ENCODE measurements at regions not wholly inside any gene's neighbourhood (a gene's known extent, or its start where the extent isn't known, plus 50 kb on each side); places are given as distances from the start of the nearest gene placed in this dataset.

GRCh38 chr3:181252631-181253030 lies 263.1 kb upstream of the DNAJC19 start:
- WGBS (ENCODE audit: low lambda C conversion rate), result 2% methylated on average over 3 of the region's 3 CpGs
- CTCF ChIA-PET, result interaction anchor here (0.5 to 5.7 kb wide), 10 partner anchors 10 to 1830 kb away, joined by 3 to 40 read pairs (median 4); no protein-coding TSS in a partner anchor
- TF ChIP-seq NRF1 (IDR thresholded peaks at IDR 0.05; ENCODE audit: low read depth, low read length) (no peak), POLR2AphosphoS5 (IDR thresholded peaks at IDR 0.05; ENCODE audit: low read depth, low read length) (peak; percentile 28; the same call in 1 of the 2 replicates), TCF12 (IDR thresholded peaks at IDR 0.05) (peak; percentile 57), USF2 (IDR thresholded peaks at IDR 0.05; ENCODE audit: borderline replicate concordance, low read depth, low read length) (no peak), JUND (IDR thresholded peaks at IDR 0.05) (no peak), IRF3 (IDR thresholded peaks at IDR 0.05; ENCODE audit: low read depth, low read length) (no peak), NFIC (IDR thresholded peaks at IDR 0.05; ENCODE audit: borderline replicate concordance) (no peak), YY1 (IDR thresholded peaks at IDR 0.05; ENCODE audit: low read depth) (no peak), MXI1 (IDR thresholded peaks at IDR 0.05; ENCODE audit: low read depth, low read length) (peak; percentile 40; the same call in 1 of the 2 replicates), GABPA (IDR thresholded peaks at IDR 0.05; ENCODE audit: low read depth) (no peak), RFX5 (IDR thresholded peaks at IDR 0.05; ENCODE audit: low read length) (no peak; the same call in 1 of the 2 replicates), MEF2A (IDR thresholded peaks at IDR 0.05; ENCODE audit: borderline replicate concordance, low read depth) (no peak), EP300 (IDR thresholded peaks at IDR 0.05; ENCODE audit: borderline replicate concordance in 1 of 2, low read depth in 1 of 2, low read length in 1 of 2) (peak in 1 of 2 experiments; percentile 98; a peak in 2 of 4 replicates), CHD2 (IDR thresholded peaks at IDR 0.05; ENCODE audit: low read length, partially characterized antibody) (peak; percentile 92), ELF1 (IDR thresholded peaks at IDR 0.05) (no peak), FOXJ3 (CRISPR knock-in tag; IDR thresholded peaks at IDR 0.05) (peak; percentile 99), SMC3 (IDR thresholded peaks at IDR 0.05; ENCODE audit: low read depth, low read length) (no peak), SIN3A (IDR thresholded peaks at IDR 0.05; ENCODE audit: borderline replicate concordance, low read depth, low read length) (no peak), EZH2phosphoT487 (IDR thresholded peaks at IDR 0.05; ENCODE audit: borderline replicate concordance, low read depth) (no peak), TEAD4 (IDR thresholded peaks at IDR 0.05; ENCODE audit: borderline replicate concordance, insufficient read depth) (peak; percentile 19; the same call in 1 of the 2 replicates), RXRA (IDR thresholded peaks at IDR 0.05; ENCODE audit: borderline replicate concordance, low read depth) (no peak), USF1 (IDR thresholded peaks at IDR 0.05; ENCODE audit: borderline replicate concordance, low read depth) (no peak), FOXM1 (IDR thresholded peaks at IDR 0.05; ENCODE audit: low read depth) (no peak)
- TF ChIP-seq, protein P1, sequence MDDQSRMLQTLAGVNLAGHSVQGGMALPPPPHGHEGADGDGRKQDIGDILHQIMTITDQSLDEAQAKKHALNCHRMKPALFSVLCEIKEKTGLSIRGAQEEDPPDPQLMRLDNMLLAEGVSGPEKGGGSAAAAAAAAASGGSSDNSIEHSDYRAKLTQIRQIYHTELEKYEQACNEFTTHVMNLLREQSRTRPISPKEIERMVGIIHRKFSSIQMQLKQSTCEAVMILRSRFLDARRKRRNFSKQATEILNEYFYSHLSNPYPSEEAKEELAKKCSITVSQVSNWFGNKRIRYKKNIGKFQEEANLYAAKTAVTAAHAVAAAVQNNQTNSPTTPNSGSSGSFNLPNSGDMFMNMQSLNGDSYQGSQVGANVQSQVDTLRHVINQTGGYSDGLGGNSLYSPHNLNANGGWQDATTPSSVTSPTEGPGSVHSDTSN (IDR thresholded peaks at IDR 0.05), result peak; percentile 54
- TF ChIP-seq, protein P2, sequence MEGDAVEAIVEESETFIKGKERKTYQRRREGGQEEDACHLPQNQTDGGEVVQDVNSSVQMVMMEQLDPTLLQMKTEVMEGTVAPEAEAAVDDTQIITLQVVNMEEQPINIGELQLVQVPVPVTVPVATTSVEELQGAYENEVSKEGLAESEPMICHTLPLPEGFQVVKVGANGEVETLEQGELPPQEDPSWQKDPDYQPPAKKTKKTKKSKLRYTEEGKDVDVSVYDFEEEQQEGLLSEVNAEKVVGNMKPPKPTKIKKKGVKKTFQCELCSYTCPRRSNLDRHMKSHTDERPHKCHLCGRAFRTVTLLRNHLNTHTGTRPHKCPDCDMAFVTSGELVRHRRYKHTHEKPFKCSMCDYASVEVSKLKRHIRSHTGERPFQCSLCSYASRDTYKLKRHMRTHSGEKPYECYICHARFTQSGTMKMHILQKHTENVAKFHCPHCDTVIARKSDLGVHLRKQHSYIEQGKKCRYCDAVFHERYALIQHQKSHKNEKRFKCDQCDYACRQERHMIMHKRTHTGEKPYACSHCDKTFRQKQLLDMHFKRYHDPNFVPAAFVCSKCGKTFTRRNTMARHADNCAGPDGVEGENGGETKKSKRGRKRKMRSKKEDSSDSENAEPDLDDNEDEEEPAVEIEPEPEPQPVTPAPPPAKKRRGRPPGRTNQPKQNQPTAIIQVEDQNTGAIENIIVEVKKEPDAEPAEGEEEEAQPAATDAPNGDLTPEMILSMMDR (IDR thresholded peaks at IDR 0.05), result no peak
- TF ChIP-seq, protein P3, sequence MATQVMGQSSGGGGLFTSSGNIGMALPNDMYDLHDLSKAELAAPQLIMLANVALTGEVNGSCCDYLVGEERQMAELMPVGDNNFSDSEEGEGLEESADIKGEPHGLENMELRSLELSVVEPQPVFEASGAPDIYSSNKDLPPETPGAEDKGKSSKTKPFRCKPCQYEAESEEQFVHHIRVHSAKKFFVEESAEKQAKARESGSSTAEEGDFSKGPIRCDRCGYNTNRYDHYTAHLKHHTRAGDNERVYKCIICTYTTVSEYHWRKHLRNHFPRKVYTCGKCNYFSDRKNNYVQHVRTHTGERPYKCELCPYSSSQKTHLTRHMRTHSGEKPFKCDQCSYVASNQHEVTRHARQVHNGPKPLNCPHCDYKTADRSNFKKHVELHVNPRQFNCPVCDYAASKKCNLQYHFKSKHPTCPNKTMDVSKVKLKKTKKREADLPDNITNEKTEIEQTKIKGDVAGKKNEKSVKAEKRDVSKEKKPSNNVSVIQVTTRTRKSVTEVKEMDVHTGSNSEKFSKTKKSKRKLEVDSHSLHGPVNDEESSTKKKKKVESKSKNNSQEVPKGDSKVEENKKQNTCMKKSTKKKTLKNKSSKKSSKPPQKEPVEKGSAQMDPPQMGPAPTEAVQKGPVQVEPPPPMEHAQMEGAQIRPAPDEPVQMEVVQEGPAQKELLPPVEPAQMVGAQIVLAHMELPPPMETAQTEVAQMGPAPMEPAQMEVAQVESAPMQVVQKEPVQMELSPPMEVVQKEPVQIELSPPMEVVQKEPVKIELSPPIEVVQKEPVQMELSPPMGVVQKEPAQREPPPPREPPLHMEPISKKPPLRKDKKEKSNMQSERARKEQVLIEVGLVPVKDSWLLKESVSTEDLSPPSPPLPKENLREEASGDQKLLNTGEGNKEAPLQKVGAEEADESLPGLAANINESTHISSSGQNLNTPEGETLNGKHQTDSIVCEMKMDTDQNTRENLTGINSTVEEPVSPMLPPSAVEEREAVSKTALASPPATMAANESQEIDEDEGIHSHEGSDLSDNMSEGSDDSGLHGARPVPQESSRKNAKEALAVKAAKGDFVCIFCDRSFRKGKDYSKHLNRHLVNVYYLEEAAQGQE (IDR thresholded peaks at IDR 0.05; ENCODE audit: low read depth, low read length), result no peak

More at GRCh38 chr3:181252631-181253030, 263.1 kb upstream of the DNAJC19 start:
- Histone ChIP-seq H3K4me1 (ENCODE audit: control insufficient read depth in 1 of 2, insufficient read depth in 2 of 2, low read depth in 1 of 2, low read length in 1 of 2) (peaks cover 0 to 13% of the 10 kb centered on the region in 2 experiments; a peak in 2 of 4 replicates), H3K79me2 (ENCODE audit: insufficient read depth) (no peaks in the 10 kb centered on the region), H3K9me2 (no peaks in the 10 kb centered on the region), H3K27ac (ENCODE audit: low read depth in 2 of 2, low read length in 1 of 2) (peak overlapping the region in 1 of 2 experiments; percentile 96; a peak in 2 of 4 replicates), H2AFZ (ENCODE audit: low read depth) (no peak overlapping the region), H3K4me3 (ENCODE audit: low read depth in 2 of 2, low read length in 1 of 2) (no peak overlapping the region), H3K9me3 (no peaks in the 10 kb centered on the region), H3F3A (replicated peaks; ENCODE audit: insufficient read depth) (no peaks in the 10 kb centered on the region), H3K27me3 (ENCODE audit: insufficient read depth) (no peaks in the 10 kb centered on the region), H4K20me1 (ENCODE audit: insufficient read depth) (no peaks in the 10 kb centered on the region), H3K36me3 (replicated peaks in 1 of 2; ENCODE audit: control insufficient read depth in 1 of 2, insufficient read depth in 2 of 2, low read length in 1 of 2) (no peaks in the 10 kb centered on the region), H3K9ac (no peak overlapping the region), H3K4me2 (no peak overlapping the region)
- POLR2A ChIA-PET, result interaction anchor here (0.8 kb wide), 1 partner anchor 12 kb away, joined by 3 read pairs; no protein-coding TSS in a partner anchor
- DNase-seq, result peak; percentile 68

Measured in SK-N-SH (cell line).